HG03097 (cell line): ENCODE measurements at regions not wholly inside any gene's neighbourhood (a gene's known extent, or its start where the extent isn't known, plus 50 kb on each side); places are given as distances from the start of the nearest gene placed in this dataset.

Source experiments
- ATAC-seq: cut with Tn5 transposase; IDR thresholded peaks from one replicate; pipeline ENCODE4 v1.9.1; 2021; ENCODE audit not compliant: unreplicated experiment, low FRiP score

DNA sequence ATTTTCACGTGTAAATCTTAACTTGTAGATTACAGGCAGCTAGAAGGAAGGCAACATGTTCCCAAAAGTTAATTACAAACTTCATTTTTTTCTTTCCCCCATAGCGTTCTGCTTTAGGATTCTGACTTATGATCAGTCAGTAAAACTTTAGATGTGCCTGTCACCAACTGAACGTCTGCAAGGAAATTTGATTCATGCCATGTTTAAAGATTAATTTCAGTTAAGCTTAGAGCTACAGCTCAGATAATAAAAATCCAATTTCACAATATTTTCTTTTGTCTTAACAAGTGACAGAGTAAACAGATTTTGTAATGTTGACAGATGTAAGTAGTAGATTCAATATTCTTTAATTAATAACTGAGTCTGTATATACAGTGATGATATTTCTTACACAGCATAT, 253.1 kb downstream of the NFKBIZ start:
- no peak for ATAC-seq

DNA sequence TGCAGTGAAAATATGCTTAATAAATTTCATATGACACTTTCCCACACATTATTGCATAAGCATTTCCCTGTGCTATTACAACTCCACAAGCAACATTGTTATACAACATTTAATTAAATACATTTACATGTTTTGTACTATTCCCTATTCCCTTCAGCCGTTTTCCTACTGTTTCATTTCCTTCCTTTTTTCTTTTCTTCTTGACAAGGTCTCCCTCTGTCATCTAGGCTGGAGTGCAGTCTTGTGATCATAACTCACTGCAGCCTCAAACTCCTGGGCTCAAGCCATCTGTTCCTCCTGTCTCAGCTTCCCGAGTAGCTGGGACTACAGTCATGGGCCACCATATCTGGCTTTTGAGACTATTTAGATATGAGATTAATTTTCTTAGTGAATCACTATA, 254.7 kb downstream of the NFKBIZ start:
- no peak for ATAC-seq

DNA sequence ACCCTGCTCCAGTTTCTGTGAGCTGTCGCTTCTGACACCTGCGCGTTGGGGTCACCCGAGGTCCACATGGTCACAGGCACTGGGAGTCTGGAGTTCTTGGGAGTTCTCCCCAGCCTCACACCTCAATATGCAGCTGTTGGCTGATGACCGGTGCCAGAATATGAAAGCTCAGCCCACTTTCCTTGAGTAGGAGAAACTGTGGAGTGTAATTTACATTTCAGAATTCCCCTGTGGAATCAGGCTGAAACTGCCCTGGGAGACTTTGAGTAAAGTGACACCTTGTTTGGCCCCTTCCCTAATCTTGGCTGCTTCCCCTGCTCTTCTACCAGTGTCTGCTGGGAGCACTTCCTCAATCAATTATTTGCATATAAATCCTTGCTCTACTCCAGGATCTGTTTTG, 255.9 kb downstream of the NFKBIZ start:
- no peak for ATAC-seq

DNA sequence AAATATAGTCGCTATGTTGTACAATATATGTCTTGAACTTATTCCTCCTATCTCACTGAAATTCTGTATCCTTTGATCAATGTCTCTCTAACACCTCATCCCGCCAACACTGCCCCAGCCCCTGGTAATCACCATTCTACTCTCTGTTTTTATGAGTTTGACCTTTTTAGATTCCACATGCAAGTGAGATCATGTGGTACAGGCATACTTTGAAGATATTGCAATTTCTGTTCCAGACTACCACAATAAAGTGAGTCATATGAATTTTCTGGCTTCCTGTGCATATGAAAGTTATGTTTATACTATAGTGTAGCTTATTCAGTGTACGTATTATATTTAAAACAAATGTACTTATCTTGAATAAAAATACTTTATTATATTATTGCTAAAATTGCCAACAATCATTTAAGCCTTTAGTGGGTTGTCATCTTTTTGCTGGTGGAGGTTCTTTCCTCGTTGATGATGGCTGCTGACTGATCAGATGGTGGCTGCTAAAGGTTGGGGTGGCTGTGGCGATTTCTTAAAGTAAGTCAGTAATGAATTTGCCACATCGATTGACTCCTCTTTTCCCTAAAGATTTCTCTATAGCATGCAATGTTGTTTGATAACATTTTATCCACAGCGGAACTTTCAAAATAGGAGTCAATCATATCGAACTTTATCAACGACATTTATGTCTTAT, 257.2 kb downstream of the NFKBIZ start:
- ATAC-seq: no peak

DNA sequence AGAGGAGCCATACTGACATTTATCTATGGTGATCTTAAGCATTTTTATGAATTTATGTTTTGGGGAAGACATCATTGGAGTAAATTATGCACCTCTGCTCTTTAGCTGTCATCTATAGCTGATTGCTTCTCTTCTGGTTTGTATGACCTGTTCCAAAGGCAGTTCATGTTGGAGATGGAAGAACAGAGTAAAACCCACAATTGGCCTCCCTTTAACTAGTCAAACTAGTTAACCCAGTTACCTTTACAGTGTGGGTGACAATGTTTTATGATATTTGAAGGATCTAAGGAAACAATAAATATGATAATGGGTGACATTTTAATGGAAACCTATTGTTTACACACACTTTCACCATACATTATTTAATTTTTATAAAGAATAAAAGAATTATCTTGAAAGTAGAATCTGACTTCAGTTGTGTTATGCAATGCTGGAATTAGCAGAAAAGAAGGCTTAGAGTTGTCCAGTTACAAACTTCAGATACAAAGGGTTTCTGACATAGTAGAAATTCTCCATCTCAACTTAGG, 263.5 kb downstream of the NFKBIZ start:
- ATAC-seq: no peak

DNA sequence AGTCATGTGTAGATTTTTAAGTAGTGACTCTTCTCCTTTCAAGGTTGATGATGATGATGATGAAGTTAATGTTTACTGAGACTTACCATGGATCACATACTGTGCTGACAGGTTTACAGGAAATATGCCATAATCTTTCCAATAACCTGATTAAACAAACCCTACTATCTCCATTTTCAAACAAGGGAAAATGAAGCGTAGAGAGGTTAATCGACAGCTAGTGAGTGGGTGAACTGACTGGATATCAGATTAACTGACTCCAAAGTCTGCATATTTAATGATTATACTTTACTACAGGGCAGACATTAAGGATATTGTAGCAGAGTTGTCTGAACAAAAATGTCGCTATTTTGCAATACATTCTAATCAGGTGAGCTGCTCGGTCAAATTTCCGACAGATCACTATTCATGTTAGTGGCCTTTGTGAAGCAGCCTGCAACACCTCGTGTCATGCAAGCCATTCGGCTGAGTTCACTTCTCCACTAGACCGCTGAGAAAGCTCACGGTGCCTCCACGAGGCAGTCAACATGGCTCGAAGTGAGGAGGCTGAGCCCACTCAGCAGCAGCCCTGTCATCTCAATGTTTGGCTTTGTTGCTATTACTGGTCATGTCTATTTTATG, 264.2 kb downstream of the NFKBIZ start:
- ATAC-seq: no peak

DNA sequence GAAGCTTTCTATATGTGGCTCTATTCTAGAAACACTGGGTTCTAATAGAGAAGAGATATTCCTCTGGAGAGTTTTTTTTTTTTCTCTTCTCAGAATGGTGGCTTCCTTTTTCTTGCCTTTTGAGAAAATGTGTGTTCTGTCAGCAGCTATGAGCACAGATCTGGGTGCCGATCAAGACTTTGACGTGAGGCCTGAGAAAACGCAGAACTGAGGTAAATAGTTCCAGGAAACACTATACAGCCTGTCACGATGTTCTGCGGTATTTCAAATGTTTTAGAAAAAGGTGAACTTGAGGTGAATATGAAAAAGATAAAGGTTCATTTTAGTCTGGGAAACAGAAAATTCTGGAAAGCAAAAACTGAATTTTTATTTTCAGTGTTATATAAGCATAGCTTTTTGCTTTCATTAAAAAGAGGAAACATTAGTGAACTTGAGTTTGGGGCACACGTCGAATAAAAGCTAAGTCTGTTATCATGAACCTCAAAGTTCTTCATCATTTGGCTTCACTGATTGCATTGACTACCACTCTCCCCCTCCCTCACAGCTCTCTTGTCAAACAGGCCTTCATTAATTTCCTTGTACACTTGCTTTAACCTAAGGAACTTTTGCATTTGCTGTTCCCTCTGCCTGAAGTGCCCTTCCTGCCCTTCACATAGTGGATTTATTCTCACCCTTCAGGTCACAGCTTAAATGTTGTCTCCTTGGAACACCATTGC, 265.1 kb downstream of the NFKBIZ start:
- no peak for ATAC-seq

DNA sequence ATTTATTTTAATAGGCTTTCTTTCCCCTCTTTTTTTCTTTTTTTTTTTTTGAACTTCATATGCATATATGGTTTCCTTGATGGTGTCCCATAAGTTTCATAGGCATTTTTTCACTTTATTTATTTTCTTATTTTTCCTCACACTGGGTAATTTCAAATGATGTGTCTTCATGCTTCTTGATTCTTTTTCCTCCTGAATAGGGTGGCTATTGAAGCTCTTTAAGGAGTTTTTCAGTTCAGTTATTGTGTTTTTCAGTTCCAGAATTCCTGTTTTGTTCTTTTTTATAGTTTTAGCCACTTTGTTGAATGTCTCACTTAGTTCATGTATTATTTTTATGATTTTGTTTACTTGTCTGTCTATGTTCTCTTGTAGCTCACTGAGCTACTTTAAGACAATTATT, 273.2 kb downstream of the NFKBIZ start:
- ATAC-seq: no peak

DNA sequence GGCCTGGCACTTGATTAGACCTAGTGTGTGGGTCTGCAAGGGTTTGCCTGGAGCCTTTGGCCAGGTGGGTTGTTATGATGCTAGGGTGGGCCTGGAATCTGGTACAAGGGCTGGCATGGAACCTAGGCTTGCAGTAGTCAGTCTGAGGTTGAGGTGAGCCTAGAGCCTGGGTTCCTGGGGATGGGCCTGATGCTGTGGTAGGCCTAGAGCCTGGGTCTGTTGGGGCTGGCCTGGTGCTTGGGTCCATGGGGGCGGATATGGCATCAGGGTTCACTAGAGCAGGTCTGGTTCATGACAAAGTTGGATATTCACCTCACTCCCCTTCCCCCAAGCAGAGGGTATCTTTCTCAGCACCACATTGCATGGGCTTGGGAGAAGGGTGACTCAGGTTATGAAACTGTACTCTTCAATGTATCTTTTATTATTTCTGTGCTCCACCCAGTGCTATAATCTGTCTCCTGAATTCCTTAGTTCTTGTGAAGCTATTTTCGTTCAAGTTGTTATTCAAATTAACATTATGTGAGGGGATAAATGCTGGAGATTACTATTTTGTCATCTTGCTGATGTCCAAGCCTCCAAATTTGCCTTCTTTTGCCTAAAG, 274.4 kb downstream of the NFKBIZ start:
- no peak for ATAC-seq

DNA sequence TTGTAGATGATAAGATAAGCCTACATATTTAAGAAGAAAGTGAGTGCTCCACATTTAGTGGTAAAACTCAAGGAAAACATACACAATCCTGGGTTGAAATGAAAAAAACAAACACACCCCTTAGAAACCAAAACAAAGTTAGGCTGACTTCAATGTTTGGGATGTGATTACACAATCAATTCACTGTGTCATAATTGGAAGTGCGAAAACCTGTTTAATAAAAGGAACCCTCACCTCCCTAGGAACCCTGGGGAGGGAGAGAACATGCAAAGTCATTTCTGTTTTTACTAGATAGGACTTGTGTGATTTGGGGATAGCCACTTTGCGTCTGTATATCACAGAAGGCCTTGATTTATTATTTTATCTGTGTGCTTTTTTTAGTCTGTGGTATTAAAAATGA, 275.0 kb downstream of the NFKBIZ start:
- ATAC-seq: no peak

DNA sequence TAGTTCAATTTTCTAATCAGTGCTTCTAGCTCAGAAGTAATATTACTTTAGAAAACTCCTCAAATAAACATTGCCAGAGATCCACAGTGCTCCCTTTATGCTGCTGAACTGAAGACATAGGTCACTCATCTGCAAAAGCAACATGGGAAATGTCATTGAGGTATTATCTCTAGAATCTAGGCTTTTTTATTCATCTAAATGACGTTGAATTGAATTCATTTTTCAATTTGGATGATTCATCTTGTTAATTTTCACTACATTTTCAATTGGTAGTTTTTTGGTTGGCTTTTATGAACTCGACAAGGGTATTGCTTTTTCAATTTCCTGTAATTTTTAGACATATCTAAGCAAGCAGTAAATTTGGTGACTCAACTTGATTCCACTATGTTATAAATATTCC, 275.4 kb downstream of the NFKBIZ start:
- ATAC-seq: no peak

DNA sequence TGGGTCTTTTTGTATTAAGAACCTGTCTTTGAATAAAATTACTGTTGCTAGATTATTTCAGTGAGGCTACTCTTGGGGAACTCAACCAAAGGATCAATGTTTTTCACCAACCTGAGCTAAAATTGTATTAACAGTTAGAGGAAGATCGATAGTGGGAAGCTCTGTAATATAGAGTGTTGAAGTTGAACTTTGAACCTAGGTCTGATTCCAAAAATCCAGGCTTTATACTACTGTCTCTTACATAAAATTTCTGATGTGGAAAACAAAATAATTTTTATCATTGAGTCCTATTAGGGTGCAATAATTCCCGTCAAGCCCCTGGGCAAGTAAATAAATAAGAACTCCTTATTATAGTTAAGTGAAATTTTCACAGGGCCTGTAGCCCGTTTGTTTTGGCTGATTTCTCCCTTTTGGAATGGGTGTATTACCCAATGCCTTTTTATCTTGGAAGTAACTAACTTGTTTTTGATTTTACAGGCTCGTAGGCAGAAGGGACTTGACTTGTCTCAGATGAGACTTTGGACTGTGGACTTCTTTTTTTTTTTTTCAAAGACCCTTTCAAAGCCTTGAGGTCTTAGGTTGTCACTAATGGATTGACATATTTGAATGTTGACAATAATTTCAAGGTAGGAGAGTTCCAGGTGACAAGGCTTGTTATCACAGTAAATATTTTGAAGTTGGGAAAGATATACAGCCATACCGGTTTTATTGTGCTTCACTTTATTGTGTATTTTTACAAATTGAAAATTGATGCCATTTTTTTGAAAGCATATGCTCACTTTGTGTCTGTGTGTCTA, 276.1 kb downstream of the NFKBIZ start:
- ATAC-seq: no peak

DNA sequence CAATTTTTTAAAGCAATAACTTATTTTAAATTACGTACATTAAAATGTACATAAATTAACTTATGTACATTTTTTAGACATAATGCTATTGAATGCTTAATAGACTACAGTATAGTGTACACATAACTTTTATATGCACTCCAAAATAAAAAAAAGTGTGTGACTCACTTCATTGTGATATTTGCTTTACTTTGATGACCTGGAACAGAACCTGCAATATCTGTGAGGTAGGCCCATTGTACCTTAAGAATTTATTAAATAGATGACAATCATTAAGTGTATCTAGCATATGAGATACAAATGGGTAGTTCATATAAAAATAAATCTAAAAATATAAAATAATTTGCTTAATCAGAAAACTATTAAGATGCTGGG, 276.7 kb downstream of the NFKBIZ start:
- ATAC-seq: no peak

DNA sequence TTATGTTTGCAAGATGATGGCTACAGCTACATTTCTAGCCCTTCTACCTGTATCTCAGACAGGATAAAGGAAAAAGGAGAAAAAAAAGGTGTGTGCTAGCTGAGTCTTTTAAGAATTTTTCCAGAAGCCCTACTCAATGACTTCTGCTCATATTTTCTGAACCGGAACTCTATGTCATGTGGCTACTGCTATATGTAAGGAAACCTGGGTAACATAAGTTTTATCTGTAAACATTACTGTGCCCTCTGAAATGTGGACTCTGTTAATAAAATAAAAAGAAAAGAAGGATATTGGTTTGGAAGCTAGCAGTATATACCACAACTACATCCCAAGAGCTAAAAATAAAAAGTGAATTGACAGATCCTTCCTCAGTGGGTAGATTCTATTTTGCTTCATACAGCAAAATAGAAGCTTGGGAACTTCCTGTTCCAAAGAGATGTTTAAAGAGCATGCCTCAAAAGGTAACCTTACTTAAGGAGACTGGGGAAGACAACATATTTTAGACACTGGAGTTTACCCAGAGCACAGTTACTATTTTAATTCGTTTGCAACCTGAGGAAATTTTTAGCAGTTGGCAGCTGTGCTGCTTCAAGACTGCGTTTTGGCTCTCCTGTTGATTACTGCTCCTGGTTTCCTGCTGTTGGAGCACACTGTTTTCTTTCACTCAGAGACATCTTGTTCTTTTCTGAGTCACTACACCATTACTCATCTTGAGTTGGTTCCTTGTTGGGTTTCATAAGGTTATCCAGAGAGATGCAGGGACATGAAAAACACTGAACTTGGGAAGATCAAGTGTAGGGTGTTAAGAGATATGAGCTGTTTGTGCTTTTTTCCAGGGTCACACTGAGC, 280.7 kb downstream of the NFKBIZ start:
- no peak for ATAC-seq

DNA sequence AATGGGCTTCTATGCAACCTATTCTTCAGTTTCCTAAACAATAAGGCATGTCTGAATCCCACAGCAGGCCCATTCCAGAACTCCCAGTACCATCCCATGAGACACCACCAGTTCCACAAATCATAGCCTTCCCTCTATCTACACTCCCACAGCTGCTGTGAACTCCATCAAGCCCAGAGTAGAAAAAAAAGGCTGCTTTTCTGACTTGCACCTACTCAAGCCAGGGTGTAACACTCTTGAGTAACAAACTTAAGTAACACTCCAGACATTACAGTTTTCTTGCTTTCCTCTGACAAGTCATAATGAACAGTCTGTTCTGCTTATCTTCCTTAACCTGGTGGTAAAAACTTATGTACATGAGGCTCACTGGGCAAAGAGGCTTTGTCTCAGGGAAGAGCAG, 283.1 kb downstream of the NFKBIZ start:
- no peak for ATAC-seq

DNA sequence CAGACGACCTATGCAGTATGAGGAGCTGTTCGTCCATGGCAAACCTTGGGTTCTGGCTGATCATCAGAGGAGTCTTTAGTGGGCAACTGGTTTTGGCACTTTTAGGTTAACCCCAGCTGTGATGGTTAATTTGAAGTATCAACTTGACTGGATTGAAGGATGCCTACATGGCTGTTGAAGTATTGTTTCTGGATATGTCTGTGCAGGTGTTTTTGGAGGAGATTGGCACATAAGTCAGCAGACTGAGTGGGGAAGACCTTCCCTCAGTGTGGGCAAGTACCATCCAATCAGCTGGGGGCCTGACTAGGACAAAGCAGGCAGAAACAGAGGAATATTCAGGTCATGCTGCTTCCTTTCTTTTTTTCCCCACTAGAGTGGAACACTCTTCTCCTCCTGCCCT, 284.1 kb downstream of the NFKBIZ start:
- no peak for ATAC-seq

DNA sequence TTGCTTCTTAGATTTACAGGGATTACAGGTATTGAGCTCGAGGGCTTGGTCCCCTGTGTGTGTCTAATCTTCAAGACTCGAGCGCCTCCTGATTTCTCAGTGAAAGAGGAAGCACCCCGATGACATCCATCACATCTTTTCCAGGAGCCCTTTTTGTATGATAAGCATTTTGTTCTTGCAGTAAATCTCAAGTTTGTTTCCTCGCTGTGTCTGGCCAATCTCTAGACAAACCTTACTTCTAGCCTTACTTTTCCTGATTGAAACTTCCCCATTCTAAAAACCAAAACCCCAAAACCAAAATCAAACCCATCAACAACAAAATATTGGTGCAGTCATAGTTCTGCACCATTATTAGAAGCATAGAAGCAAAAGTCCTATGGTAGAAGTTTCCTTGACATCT, 286.0 kb downstream of the NFKBIZ start:
- ATAC-seq: no peak

DNA sequence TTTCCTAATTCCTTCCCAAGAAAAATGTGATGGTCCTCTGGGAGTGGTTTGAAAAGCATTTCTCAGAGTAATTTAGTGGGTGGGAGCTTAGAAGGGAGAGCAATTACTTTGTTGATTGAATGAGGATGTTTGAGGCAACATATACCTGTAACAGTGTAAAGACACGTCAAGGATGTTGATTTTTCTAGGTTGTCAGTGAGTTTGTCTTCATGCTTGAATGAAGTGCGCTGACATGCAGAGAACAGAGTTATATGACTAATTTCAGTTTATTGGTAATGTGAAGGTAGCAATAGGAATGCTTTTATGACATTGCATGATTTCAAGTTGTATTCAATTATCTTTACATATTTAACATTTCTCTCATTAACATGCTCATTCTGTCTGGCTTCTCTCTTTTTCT, 286.9 kb downstream of the NFKBIZ start:
- ATAC-seq: no peak

DNA sequence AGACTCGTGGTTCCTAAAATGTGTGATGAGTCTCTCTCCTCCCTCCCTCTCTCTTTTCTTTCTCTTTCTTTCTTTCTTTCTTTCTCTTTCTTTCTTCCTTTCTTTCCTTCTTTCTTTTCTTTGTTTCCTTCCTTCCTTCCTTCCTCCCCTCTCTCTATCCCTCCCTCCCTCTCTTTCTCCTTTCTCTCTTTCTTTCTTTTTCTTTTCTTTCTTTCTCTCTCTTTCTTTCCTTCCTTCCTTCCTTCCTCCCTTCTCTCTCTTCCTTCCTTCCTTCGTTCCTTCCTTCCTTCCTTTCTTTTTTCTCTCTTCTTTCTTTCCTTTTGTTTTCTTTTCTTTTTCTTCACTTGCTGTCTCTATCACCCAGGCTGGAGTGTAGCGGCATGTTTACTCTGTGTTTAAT, 290.8 kb downstream of the NFKBIZ start:
- no peak for ATAC-seq
